ENCODE measurements at regions not wholly inside any gene's neighbourhood (a gene's known extent, or its start where the extent isn't known, plus 50 kb on each side); places are given as distances from the start of the nearest gene placed in this dataset.

DNA sequence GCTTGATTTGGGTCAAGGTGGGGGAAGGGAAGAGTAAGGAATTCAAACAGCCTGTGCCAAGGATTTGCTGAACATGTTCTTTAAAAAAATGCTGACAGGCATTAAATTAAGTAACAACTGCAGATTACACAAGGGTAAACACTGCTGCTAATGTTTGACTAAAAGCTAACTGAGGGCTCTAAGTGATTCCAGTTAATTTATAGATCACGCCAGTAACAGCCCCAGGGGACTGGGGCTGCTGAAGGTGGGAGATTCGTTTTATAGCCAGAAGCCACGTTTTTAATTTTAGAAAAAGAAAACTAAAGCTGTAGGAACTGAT, 321.7 kb downstream of the DLEU7 start:
- ATAC-seq (ENCODE audit: low read depth) (peak; percentile 50), DNase-seq (peak; percentile 30)
- Histone ChIP-seq H3K4me2 (ENCODE audit: low read depth, low read length) (no peak overlapping the region), H2BK5ac (ENCODE audit: low read depth, low read length, poor library complexity, severe bottlenecking) (no peak overlapping the region), H3K23ac (ENCODE audit: low read depth, low read length) (no peak overlapping the region), H3K36me3 (ENCODE audit: control insufficient read depth, insufficient read depth, low read length) (no peaks in the 10 kb centered on the region), H3K27me3 (ENCODE audit: control insufficient read depth, insufficient read depth, low read length) (no peaks in the 10 kb centered on the region), H2AFZ (replicated peaks; ENCODE audit: low read length, poor library complexity) (no peak overlapping the region), H3K27ac (ENCODE audit: insufficient read depth, low read length) (no peak overlapping the region), H4K5ac (ENCODE audit: low read depth, low read length) (no peak overlapping the region), H4K8ac (ENCODE audit: low read depth in 2 of 2, low read length in 2 of 2) (no peak overlapping the region), H3K4me1 (ENCODE audit: control insufficient read depth, insufficient read depth, low read length) (peaks cover 17% of the 10 kb centered on the region), H3K79me1 (ENCODE audit: low read depth in 1 of 2, low read length in 2 of 2) (no peaks in the 10 kb centered on the region), H2AK5ac (ENCODE audit: low read depth, low read length) (no peak overlapping the region), H3K56ac (ENCODE audit: extremely low read depth, insufficient read depth, low read length) (no peak overlapping the region), H3K4me3 (ENCODE audit: insufficient read depth, low read depth, low read length) (no peak overlapping the region), H2AK9ac (replicated peaks; ENCODE audit: low read depth, low read length, poor library complexity) (no peak overlapping the region), H3K4ac (ENCODE audit: low read depth, low read length) (no peak overlapping the region), H3K14ac (replicated peaks; ENCODE audit: low read depth, low read length) (no peak overlapping the region), H2BK120ac (ENCODE audit: low read depth, low read length) (no peak overlapping the region), H3K18ac (ENCODE audit: low read depth, low read length) (no peak overlapping the region), H4K91ac (ENCODE audit: insufficient read depth, low read depth, low read length) (no peak overlapping the region; the same call in 1 of the 2 replicates), H4K20me1 (ENCODE audit: insufficient read depth, low read length) (no peaks in the 10 kb centered on the region), H3K9me1 (ENCODE audit: insufficient read depth, low read length) (peaks cover 2% of the 10 kb centered on the region; the same call in 1 of the 2 replicates), H2BK20ac (ENCODE audit: low read depth, low read length) (no peak overlapping the region), H2BK15ac (ENCODE audit: low read depth, low read length) (no peak overlapping the region), H3K9me3 (ENCODE audit: control insufficient read depth, insufficient read depth, low read length) (no peaks in the 10 kb centered on the region), H3K9ac (ENCODE audit: low read depth, low read length) (no peak overlapping the region)
- CTCF ChIA-PET, result interaction anchor here (0.5 kb wide), 1 partner anchor 569 kb away, joined by 5 read pairs; no protein-coding TSS in a partner anchor
- in situ Hi-C loops (cut with MboI; ENCODE audit: low sequenced_read_pairs), result loop anchor here (10.0 kb wide), 2 partner anchors 537 to 847 kb away; no protein-coding TSS in a partner anchor
- dilution Hi-C loops (cut with HindIII; ENCODE audit: low sequenced_read_pairs, unreplicated experiment), result no loop called here
- TF ChIP-seq MXI1 (IDR thresholded peaks at IDR 0.05; ENCODE audit: borderline replicate concordance, low read depth, low read length) (no peak), MAFK (IDR thresholded peaks at IDR 0.05; ENCODE audit: low read depth, low read length) (peak; percentile 96)
- POLR2A ChIA-PET (ENCODE audit: unreplicated experiment), result no interaction called here
- WGBS, 2 experiments (ENCODE audit: extremely low coverage in 2 of 2, insufficient read length in 1 of 2), result 5% methylated on average over 2 of the region's 3 CpGs; no CpG with 5 or more reads in 1 of the 2 experiments
- BruUV-seq (replicated peaks), result no TSS peak
- intact Hi-C loops (cut with micrococcal nuclease), result no loop called here
